ENCODE measurements at regions not wholly inside any gene's neighbourhood (a gene's known extent, or its start where the extent isn't known, plus 50 kb on each side); places are given as distances from the start of the nearest gene placed in this dataset.
"Not testable (repeated sequence)": the region's sequence is repeated elsewhere in the genome, so short reads cannot be mapped to it uniquely, and the experiment has no call there.

DNA sequence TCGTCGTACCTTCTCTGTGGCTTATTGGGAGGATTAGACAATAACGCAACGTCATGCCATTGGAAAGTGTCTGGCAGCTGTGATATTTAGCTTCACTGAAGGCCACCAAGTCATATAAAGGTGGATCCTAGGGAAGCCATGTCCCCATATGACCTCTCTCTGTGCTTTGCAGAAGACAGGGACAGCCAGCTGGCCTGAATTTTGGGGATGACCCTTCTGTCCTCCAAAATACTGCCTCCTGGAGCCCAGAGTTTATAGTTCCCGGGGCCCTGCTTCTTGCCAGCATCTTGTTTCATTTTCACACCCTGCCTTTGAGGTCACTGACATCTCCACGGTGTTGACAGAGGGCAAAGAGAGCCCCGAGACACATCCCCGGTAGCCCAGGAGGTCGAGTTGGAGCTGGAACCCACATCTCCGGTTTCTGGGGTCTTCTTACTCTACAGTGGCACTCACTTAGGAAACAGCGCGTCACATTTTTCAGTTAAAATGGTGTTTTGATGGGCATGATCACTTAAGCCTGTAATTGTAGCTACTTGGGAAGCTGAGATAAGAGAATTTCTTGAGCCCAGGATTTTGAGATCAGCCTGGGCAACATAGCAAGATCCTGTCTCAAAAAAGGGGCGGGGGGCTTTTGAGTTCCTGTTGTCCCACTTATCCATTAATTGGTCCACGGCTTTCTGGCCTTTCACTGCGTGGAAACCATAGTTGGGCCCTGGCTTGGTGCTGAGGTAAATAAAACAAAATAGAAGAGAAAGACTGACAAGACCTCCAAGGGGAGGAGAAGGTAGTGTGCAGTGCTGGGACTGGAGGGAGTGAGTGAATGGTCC is 101.1 kb downstream of the DDX1 start:
- Histone ChIP-seq H3K4me3 (ENCODE audit: low read length) (no peak overlapping the region), H3K4me1 (ENCODE audit: control insufficient read depth, insufficient read depth, low read length) (no peaks in the 10 kb centered on the region), H3K27me3 (replicated peaks; ENCODE audit: control insufficient read depth, insufficient read depth, low read length) (peaks cover 6% of the 10 kb centered on the region), H3K9ac (ENCODE audit: low read length) (no peak overlapping the region), H3K9me3 (ENCODE audit: control insufficient read depth, low read length) (no peaks in the 10 kb centered on the region), H3K36me3 (ENCODE audit: control insufficient read depth, insufficient read depth, low read length, severe bottlenecking) (no peaks in the 10 kb centered on the region)
- DNase-seq (ENCODE audit: low read depth), result no peak

DNA sequence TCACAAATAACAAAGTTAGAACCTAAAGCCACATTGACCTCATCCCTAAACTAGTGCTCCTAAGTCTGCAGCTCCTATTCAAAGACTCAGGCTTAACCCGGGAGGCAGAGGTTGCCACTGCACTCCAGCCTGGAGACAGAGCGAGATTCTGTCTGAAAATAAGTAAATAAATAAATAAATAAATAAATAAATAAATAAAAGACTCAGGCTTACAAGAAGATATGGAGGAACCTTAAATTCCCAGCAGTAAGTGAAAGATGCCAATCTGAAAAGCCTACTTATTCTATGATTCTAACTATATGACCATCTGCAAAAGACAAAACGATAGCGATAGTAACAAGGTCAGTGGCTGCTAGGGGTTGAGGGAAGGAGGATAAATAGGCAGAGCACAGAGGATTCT is 101.7 kb downstream of the DDX1 start:
- no peaks in the 10 kb centered on the region for H3K4me1 ChIP-seq (ENCODE audit: control insufficient read depth, insufficient read depth, low read length)
- H3K36me3 ChIP-seq (ENCODE audit: control insufficient read depth, insufficient read depth, low read length, severe bottlenecking), result no peaks in the 10 kb centered on the region
- H3K9me3 ChIP-seq (ENCODE audit: control insufficient read depth, low read length), result no peaks in the 10 kb centered on the region
- no peak overlapping the region for H3K4me3 ChIP-seq (ENCODE audit: low read length)
- H3K27me3 ChIP-seq (replicated peaks; ENCODE audit: control insufficient read depth, insufficient read depth, low read length), result peaks cover 6% of the 10 kb centered on the region
- no peak for DNase-seq (ENCODE audit: low read depth)
- no peak overlapping the region for H3K9ac ChIP-seq (ENCODE audit: low read length)

DNA sequence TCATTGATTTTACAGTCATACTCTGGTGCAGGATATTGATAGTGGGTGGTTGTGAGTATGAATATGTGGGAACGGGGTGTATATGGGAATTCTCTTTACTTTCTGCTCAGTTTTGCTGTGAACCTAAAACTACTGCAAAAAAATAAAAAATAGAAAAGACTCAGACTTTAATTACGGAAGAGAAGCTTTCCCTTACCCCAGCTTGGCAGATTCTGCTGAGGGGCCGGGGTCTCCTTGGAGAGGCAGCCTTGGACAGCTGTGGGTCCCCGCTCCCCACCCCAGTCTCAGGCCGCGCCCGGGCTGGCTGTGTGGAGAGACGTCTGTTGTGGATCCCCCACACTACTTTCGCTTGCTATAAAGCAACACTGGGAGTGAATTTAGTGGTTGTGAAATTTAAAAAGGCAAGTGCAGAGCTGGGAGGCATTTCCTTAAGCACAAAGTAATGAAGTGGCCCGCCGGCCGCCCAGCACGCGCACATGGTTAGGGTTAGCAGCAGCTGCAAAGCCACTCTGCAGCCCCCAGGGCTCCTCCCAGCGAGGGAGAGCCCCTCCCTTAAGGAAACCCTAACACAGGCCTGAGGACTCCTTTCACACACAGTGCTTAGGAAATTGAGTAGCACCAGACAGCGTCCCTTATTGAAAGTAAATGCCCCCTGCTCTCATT is 102.4 kb downstream of the DDX1 start:
- H3K36me3 ChIP-seq (ENCODE audit: control insufficient read depth, insufficient read depth, low read length, severe bottlenecking), result no peaks in the 10 kb centered on the region
- H3K27me3 ChIP-seq (replicated peaks; ENCODE audit: control insufficient read depth, insufficient read depth, low read length), result peaks cover 6% of the 10 kb centered on the region
- H3K9me3 ChIP-seq (ENCODE audit: control insufficient read depth, low read length), result no peaks in the 10 kb centered on the region
- peak; percentile 2 for DNase-seq (ENCODE audit: low read depth)
- no peak overlapping the region for H3K4me3 ChIP-seq (ENCODE audit: low read length)
- H3K4me1 ChIP-seq (ENCODE audit: control insufficient read depth, insufficient read depth, low read length), result no peaks in the 10 kb centered on the region
- no peak overlapping the region for H3K9ac ChIP-seq (ENCODE audit: low read length)

DNA sequence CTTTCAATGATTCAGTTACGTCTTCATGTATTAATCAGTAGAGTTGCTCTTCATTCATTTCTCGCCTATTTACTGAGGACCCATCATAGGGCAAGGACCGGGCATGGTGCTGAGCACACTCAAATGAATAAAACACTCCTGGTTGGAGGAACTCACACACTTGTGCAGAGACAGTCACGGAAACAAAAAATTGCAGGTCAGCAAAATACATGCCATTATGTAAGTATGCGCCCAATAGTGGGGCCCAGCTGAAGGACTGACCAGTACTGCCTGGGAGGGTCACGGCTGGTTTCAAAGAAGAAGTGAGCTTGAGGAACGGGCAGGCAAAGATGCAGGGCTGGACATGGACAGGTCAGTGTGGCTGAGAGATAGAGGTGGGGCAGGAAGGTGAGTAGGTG is 102.9 kb downstream of the DDX1 start:
- H3K36me3 ChIP-seq (ENCODE audit: control insufficient read depth, insufficient read depth, low read length, severe bottlenecking), result no peaks in the 10 kb centered on the region
- no peaks in the 10 kb centered on the region for H3K4me1 ChIP-seq (ENCODE audit: control insufficient read depth, insufficient read depth, low read length)
- DNase-seq (ENCODE audit: low read depth), result no peak
- peaks cover 3% of the 10 kb centered on the region for H3K27me3 ChIP-seq (replicated peaks; ENCODE audit: control insufficient read depth, insufficient read depth, low read length)
- H3K9ac ChIP-seq (ENCODE audit: low read length), result no peak overlapping the region
- H3K4me3 ChIP-seq (ENCODE audit: low read length), result no peak overlapping the region
- H3K9me3 ChIP-seq (ENCODE audit: control insufficient read depth, low read length), result no peaks in the 10 kb centered on the region

DNA sequence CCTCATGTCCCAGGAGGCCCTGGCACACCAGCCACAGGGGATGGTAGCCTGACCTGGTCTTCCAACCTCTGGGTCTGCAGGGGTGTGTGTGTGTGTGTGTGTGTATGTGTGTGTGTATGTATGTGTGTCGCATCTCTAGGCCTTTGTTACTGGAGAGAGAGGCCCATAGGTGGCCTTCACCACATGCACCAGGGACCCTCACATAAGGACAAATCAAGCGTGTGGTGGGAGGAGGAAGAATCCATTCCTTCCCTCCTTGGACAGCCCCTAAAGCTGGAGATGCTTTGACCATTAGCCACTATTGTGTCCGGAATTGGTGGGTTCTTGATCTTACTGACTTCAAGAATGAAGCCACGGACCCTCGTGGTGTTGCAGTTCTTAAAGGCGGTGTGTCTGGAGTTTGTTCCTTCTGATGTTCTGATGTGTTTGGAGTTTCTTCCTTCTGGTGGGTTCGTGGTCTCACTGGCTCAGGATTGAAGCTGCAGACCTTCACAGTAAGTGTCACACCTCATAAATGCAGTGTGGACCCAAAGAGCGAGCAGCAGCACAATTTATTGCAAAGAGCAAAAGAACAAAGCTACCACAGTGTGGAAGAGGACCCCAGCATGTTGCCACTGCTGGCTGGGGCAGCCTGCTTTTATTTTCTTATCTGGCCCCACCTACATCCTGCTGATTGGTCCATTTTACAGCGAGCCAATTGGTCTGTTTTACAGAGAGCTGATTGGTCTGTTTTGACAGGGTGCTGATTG is 104.1 kb downstream of the DDX1 start:
- no peak for DNase-seq (ENCODE audit: low read depth)
- H3K9me3 ChIP-seq (ENCODE audit: control insufficient read depth, low read length), result no peaks in the 10 kb centered on the region
- H3K4me1 ChIP-seq (ENCODE audit: control insufficient read depth, insufficient read depth, low read length), result no peaks in the 10 kb centered on the region
- H3K27me3 ChIP-seq (replicated peaks; ENCODE audit: control insufficient read depth, insufficient read depth, low read length), result peaks cover 3% of the 10 kb centered on the region
- H3K9ac ChIP-seq (ENCODE audit: low read length), result no peak overlapping the region
- no peak overlapping the region for H3K4me3 ChIP-seq (ENCODE audit: low read length)
- no peaks in the 10 kb centered on the region for H3K36me3 ChIP-seq (ENCODE audit: control insufficient read depth, insufficient read depth, low read length, severe bottlenecking)

DNA sequence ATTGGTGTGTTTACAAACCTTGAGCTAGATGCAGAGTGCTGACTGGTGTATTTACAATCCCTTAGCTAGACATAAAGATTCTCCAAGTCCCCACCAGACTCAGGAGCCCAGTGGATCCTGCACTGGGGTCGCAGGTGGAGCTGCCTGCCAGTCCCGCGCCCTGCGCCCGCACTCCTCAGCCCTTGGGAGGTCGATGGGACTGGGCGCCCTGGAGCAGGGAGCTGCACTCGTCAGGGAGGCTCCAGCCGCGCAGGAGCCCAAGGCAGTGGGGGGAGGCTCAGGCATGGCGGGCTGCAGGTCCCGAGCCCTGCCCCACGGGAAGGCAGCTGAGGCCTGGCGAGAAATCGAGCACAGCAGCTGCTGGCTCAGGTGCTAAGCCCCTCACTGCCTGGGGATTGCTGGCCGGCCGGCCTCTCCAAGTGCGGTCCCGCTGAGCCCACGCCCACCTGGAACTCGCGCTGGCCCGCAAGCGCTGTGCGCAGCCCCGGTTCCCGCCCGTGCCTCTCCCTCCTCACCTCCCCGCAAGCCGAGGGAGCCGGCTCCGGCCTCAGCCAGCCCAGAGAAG is 105.0 kb downstream of the DDX1 start:
- H3K36me3 ChIP-seq (ENCODE audit: control insufficient read depth, insufficient read depth, low read length, severe bottlenecking); DNase-seq (ENCODE audit: low read depth): not testable (repeated sequence)

DNA sequence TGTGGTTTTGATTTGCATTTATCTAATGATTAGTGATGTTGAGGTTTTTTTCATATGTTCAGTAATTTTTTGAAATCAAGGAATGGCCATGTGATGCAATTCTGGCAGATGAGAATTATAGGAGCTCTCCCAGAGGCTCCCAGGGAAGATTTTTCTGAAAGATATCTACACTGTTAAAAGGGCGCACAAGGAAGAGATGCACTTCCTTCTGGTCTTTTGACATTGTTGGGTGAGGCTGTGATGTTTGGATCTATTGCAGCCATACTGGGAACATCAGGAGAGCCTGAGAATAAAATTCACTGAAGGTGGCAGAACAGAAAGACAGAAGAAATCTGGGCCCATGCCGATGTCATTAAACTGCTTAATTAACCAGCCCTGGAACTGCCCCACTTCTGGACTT is 108.5 kb downstream of the DDX1 start:
- H3K4me1 ChIP-seq (ENCODE audit: control insufficient read depth, insufficient read depth, low read length), result no peaks in the 10 kb centered on the region
- H3K4me3 ChIP-seq (ENCODE audit: low read length), result no peak overlapping the region
- DNase-seq (ENCODE audit: low read depth), result no peak
- no peaks in the 10 kb centered on the region for H3K9me3 ChIP-seq (ENCODE audit: control insufficient read depth, low read length)
- H3K9ac ChIP-seq (ENCODE audit: low read length), result no peak overlapping the region
- peaks cover 5% of the 10 kb centered on the region for H3K27me3 ChIP-seq (replicated peaks; ENCODE audit: control insufficient read depth, insufficient read depth, low read length)
- H3K36me3 ChIP-seq (ENCODE audit: control insufficient read depth, insufficient read depth, low read length, severe bottlenecking), result no peaks in the 10 kb centered on the region

More for the DNA sequence above, 105.0 kb downstream of the DDX1 start:
- H3K27me3 ChIP-seq (replicated peaks; ENCODE audit: control insufficient read depth, insufficient read depth, low read length); H3K9ac ChIP-seq (ENCODE audit: low read length); H3K4me3 ChIP-seq (ENCODE audit: low read length); H3K9me3 ChIP-seq (ENCODE audit: control insufficient read depth, low read length); H3K4me1 ChIP-seq (ENCODE audit: control insufficient read depth, insufficient read depth, low read length): not testable (repeated sequence)

DNA sequence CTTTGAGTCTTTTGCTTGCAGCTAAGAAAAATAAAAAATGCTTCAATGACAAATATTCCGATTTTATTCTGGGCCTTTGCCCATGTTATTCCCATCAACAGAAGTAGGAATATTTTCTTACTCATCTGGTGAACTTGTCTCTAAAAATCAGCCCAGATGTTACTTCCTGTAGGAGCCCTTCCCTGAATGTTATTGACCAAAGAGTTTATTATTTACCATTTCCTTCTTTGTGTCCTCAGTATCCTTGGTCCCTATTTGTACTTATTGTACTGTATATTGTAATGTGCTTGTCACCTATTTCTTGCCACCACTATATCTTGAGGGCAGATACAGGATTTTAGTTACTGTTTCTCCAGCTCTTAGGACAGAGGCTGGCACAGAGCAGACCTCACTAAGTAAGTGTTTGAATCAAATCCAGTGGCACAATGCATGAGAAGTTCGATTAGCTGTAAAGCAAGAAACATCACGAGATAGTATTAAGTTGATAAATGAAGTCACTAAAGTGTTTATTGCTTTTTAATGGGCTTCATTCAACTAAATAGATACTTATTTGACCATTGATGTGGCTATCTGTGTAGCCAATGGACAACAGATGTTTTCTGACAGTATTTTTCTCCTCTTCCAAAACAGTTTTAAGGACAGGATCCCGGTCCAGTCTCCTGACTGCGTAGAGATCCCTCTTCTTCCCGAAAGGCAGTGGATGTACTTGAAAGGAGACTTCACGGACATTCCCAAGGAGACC is 109.1 kb downstream of the DDX1 start:
- Histone ChIP-seq H3K36me3 (ENCODE audit: control insufficient read depth, insufficient read depth, low read length, severe bottlenecking) (no peaks in the 10 kb centered on the region), H3K4me3 (ENCODE audit: low read length) (no peak overlapping the region), H3K9ac (ENCODE audit: low read length) (no peak overlapping the region), H3K27me3 (replicated peaks; ENCODE audit: control insufficient read depth, insufficient read depth, low read length) (peaks cover 5% of the 10 kb centered on the region), H3K4me1 (ENCODE audit: control insufficient read depth, insufficient read depth, low read length) (no peaks in the 10 kb centered on the region), H3K9me3 (ENCODE audit: control insufficient read depth, low read length) (no peaks in the 10 kb centered on the region)
- DNase-seq (ENCODE audit: low read depth), result no peak

DNA sequence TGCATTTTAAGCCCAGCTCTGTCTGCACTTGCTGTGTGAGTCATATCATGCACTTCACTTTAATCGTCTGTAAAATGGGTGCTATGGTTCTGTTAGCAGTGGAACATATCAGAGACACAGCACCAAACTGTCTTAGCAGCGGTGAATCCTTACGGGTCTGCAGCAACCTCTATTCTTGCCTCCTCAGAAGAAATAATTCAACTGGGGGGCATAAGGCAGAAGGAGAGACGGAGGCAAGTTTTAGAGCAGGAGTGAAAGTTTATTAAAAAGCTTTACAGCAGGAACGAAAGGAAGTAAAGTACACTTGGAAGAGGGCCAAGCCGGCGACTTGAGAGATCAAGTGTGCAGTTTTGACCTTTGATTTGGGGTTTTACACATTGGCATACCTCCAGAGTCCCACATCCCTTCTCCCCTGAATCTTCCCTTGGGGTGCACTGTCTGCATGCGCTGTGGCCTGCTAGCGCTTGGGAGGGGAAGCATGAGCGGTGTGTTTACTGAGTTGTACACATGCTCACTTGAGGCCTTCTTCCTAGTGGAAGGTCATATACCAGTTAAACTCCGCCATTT is 109.8 kb downstream of the DDX1 start:
- Histone ChIP-seq H3K27me3 (replicated peaks; ENCODE audit: control insufficient read depth, insufficient read depth, low read length) (peaks cover 7% of the 10 kb centered on the region), H3K36me3 (ENCODE audit: control insufficient read depth, insufficient read depth, low read length, severe bottlenecking) (no peaks in the 10 kb centered on the region), H3K4me1 (ENCODE audit: control insufficient read depth, insufficient read depth, low read length) (no peaks in the 10 kb centered on the region), H3K9me3 (ENCODE audit: control insufficient read depth, low read length) (no peaks in the 10 kb centered on the region), H3K4me3 (ENCODE audit: low read length) (no peak overlapping the region), H3K9ac (ENCODE audit: low read length) (no peak overlapping the region)
- DNase-seq (ENCODE audit: low read depth), result no peak

DNA sequence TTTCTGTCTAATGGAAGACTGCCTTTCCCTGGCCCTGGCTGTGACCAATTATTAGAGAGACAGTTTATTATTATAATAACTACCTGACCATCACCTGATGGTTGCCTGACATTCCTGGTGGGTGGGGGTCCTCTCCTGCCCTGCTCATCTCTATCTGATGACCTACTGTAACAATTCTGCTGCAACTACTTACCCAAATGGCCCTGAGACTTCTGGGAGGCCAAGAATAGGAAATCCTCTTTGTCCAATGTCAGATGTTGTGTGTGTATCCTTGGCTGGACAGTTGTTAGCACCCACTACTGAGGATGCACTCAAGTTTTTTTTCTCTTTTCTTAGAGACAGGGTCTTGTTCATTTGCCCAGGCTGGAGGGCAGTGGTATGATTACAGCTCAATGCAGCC is 110.3 kb downstream of the DDX1 start:
- Histone ChIP-seq H3K4me1 (ENCODE audit: control insufficient read depth, insufficient read depth, low read length) (no peaks in the 10 kb centered on the region), H3K27me3 (replicated peaks; ENCODE audit: control insufficient read depth, insufficient read depth, low read length) (peaks cover 7% of the 10 kb centered on the region), H3K36me3 (ENCODE audit: control insufficient read depth, insufficient read depth, low read length, severe bottlenecking) (no peaks in the 10 kb centered on the region), H3K9me3 (ENCODE audit: control insufficient read depth, low read length) (no peaks in the 10 kb centered on the region), H3K9ac (ENCODE audit: low read length) (no peak overlapping the region), H3K4me3 (ENCODE audit: low read length) (no peak overlapping the region)
- DNase-seq (ENCODE audit: low read depth), result no peak
